Amniotic stem cell (primary cell): ENCODE measurements at regions not wholly inside any gene's neighbourhood (a gene's known extent, or its start where the extent isn't known, plus 50 kb on each side); places are given as distances from the start of the nearest gene placed in this dataset.
"Not testable (repeated sequence)": the region's sequence is repeated elsewhere in the genome, so short reads cannot be mapped to it uniquely, and the experiment has no call there.

Experiments used
- DNase-seq: peaks from one replicate; lab custom pipeline; 2025; lab: John Stamatoyannopoulos, UW

DNA sequence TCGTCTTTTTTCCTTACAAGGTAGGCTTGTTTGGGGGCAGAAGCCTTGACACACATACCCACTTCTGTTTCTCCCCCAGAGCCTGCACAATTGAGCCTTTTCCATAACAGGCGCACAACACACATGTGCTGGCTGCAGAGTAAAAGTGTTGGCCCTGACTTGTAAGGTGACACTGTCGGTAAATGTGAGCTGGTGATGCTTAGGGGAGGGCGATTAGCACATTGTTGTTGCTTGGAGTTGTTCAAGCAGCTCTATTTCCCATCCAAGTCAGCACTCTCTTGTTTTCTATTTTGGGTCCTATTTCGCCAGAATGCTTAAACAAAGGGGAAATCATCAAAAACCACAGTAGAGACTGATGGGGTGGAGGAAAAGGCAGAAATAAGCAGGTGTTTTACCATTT lies 51.9 kb upstream of the PTPRJ start:
- DNase-seq = no peak

- no peak for DNase-seq
These were observed 56.1 kb upstream of the PTPRJ start for GRCh38 chr11:47924184-47924691.

DNA sequence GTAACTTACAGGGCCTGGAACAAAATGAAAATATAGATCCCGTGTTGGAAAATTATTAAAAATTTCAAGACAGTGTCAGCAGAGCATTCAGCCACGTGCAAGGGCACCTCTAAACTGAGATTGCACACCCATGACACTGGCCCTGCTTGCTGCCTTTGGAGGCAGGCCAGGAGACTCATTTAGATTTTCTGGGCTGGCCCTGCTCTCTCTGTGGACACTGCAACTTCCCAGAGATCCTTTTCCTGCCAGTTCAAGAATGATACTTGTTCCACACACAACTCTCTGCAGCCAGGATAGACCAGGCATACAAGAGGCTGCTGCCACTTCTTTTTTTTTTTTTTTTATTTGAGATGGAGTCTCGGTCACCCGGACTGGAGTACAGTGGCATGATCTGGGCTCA lies 56.7 kb upstream of the PTPRJ start:
- DNase-seq = no peak

DNA sequence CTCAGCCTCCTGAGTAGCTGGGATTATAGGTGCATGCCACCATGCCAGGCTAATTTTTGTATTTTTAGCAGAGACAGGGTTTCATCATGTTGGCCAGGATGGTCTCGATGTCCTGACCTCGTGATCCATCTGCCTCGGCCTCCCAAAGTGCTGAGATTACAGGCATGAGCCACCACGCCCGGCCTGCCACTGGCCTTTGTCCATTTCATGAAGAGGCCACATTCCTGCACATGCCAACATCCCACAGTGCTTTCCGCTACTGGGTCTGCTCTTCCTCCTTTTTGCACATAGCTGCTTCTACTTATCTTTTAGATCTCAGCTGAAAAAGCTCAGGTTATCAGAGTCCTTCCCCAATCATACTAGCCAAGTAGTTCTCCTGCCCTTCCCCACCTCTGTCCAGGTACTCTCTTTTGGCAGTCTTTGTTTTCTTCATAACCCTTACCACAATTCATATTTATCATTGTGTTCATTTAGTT lies 59.2 kb upstream of the PTPRJ start:
- not testable (repeated sequence) for DNase-seq

GRCh38 chr11:47918882-47919495 lies 61.4 kb upstream of the PTPRJ start:
- DNase-seq = peak; percentile 19

DNA sequence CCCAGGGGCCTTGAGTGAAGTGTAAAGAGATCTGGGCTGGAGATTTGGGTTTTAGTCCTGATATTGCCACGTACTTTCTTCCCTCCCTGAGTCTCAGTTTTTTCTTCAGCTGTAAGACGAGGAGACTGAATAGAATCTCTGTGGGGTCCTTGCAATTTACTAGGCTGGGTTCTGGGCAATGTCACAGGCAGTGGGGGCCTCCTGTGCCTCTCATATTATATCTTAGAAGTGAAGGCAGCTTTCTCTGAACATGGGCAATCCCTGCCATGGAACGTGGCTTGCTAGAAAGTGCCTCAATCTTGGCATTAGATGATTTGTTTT lies 62.0 kb upstream of the PTPRJ start:
- no peak for DNase-seq

- DNase-seq = peak; percentile 17
These were observed 62.6 kb upstream of the PTPRJ start for GRCh38 chr11:47917599-47918369.

- no peak for DNase-seq
These were observed 64.0 kb upstream of the PTPRJ start for GRCh38 chr11:47916361-47916841.

DNA sequence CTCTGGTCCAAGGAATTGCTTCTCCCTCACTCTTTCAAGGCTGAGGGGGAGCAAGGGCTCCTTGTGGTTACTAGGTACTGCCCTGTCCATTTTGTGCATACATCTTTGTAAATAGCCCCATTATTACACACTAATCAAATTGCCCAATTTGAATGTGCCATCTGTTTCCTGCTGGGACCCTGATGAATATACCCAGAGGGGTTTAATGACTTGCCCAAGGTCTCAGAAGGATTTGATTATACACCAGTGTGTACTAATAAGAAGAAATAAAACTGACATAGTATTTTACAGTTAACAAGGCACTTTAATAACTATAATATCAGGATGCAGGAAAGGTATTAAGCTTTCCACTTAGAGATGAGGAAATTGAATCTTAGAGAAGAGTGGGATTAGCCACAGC lies 64.6 kb upstream of the PTPRJ start:
- no peak for DNase-seq

GRCh38 chr11:47915374-47915773 lies 65.0 kb upstream of the PTPRJ start:
- no peak for DNase-seq

- DNase-seq = no peak
These were observed 65.6 kb upstream of the PTPRJ start for GRCh38 chr11:47914743-47915142.

DNA sequence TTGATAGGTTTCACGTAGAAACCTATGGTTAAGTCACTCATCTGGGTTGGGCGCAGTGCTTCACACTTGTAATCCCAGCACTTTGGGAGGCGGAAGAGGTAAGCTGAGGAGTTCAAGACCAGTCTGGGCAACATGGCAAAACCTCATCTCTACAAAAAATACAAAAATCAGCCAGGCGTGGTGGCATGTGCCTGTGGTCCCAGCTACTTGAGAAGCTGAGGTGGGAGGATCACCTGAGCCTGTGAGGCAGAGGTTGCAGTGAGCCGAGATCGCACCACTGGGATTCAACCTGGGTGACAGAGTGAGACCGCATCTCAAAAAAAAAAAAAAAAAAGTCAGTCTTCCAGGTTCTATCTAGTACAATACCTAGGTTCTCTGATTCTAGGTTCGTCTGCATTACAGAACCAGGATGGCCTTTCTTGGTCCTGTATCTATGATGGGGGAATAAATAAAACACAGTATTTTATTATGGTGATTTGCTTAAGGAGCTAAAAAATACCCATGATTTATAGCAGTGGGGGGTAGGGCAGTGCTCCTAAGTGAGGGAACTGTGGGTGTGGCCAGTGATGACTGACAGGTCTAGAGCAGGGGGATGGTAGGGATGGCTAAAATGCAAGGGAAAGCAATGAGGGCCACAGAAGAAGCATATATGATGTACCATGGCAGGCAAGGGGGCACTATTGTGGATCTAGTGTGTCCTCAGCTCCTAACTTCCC lies 65.5 kb upstream of the NUP160 start:
- no peak for DNase-seq

GRCh38 chr11:47912843-47913437 lies 64.8 kb upstream of the NUP160 start:
- DNase-seq = no peak

- no peak for DNase-seq
These were observed 63.0 kb upstream of the NUP160 start for GRCh38 chr11:47911149-47911548.

DNA sequence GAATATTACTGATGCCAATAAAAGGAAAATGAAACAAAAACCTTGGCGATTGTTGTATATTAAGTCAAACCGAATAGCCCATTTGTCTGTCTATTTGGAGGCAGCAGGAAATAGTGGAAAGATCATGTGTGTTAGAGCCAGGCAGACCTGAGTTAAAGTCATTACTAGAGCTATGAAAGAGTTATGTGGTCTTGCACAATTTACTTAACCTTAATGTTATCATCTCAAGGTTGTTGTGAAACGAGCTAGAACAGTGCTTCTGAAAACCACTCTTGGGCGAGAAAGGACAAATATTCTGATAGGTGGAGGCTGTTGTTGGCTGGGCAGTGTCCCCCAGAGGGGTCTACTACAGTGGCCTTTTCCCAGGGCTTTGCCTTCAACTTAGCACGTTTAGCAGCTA lies 60.0 kb upstream of the NUP160 start:
- no peak for DNase-seq

GRCh38 chr11:47907499-47907898 lies 59.3 kb upstream of the NUP160 start:
- no peak for DNase-seq

- no peak for DNase-seq
These were observed 57.9 kb upstream of the NUP160 start for GRCh38 chr11:47906066-47906465.

- DNase-seq = no peak
These were observed 57.4 kb upstream of the NUP160 start for GRCh38 chr11:47905358-47906059.

DNA sequence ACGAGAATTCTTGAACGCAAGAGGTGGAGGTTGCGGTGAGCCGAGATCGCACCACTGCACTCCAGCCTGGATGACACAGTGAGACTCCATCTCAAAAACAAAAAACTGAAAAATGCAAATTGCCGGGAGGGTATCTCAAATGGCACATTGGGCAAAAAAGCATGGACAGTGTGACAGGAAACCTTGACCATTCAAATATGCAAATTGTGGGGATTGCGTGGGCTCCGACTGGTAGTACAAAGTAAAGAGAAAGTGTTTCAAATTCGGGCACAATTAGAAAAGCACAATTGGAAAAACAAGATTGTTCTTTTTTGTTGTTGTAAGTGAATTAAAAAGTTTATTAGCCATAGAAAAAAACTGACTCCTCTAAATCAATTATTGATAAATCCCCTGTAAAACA lies 56.7 kb upstream of the NUP160 start:
- no peak for DNase-seq

- no peak for DNase-seq
These were observed 55.9 kb upstream of the NUP160 start for GRCh38 chr11:47904048-47904447.

GRCh38 chr11:47899801-47900200 lies 51.7 kb upstream of the NUP160 start:
- DNase-seq = no peak
